PFSK-1 (cell line): ENCODE measurements at regions not wholly inside any gene's neighbourhood (a gene's known extent, or its start where the extent isn't known, plus 50 kb on each side); places are given as distances from the start of the nearest gene placed in this dataset.

Experiments used
- FOXP2 ChIP-seq: optimal IDR thresholded peaks from 2 replicates; pipeline ENCODE3; 2011; ENCODE audit warnings: borderline replicate concordance, control low read depth, inconsistent platforms; ENCODE audit not compliant: insufficient read depth; ENCODE audit errors: extremely low read length, extremely low read depth
- POLR2AphosphoS5 ChIP-seq: IDR thresholded peaks from 2 replicates; pipeline ENCODE4 v1.6.1; 2012; ENCODE audit warnings: low read depth, mild to moderate bottlenecking, control low read depth, low read length, moderate library complexity
- SIN3A ChIP-seq: IDR thresholded peaks from 2 replicates; pipeline ENCODE4 v1.6.1; 2012; ENCODE audit warnings: mild to moderate bottlenecking, low read length, moderate library complexity, borderline replicate concordance; ENCODE audit not compliant: insufficient read depth
- TAF1 ChIP-seq: IDR thresholded peaks from 2 replicates; pipeline ENCODE4 v1.6.1; 2012; ENCODE audit warnings: low read length, control low read depth, borderline replicate concordance; ENCODE audit not compliant: insufficient read depth
- TF ChIP-seq, protein P1 (sequence below), 2 experiments: IDR thresholded peaks; 2 replicates each; pipeline versions ENCODE4 v1.6.1 to v1.8.0; 2011 to 2012; ENCODE audit warnings: low read depth in 2 of 2, low read length in 2 of 2, control low read depth in 1 of 2, inconsistent platforms in 1 of 2, mild to moderate bottlenecking in 1 of 2, moderate library complexity in 1 of 2; ENCODE audit not compliant: insufficient read depth in 1 of 2

DNA sequence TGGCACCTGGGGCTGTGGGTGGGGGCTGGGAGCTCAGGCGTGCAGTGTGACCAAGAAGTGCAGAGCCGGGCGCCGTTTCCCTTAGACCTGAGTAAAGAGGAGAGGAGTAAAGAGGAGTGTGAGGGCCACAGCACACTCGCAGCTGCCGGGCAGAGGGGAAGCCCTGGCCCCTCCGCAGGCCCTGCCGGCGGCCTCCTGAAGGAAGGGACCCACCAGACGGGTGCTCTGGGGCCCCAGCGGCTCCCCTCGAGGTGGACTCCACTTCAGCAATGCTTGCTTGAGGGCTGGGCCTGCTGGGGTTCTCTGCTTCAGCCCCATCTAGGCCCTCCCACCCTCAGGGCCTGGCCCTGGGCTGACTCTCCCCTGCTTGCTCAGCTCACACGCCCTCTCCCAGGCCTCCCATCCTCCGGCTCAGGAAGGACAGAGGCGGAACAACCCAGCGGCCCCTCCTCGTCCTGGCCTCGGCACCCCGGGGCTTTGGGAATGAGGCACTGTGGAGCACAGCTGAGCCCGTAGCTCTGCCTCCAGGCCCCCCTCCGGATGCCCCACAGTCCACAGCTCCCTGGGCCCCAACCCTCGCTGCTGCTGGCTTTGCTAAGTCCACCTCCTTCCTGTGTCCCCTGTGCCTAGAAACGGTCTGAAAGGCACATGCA is 1198.7 kb downstream of the BRD1 start:
- TF ChIP-seq SIN3A, result no peak

DNA sequence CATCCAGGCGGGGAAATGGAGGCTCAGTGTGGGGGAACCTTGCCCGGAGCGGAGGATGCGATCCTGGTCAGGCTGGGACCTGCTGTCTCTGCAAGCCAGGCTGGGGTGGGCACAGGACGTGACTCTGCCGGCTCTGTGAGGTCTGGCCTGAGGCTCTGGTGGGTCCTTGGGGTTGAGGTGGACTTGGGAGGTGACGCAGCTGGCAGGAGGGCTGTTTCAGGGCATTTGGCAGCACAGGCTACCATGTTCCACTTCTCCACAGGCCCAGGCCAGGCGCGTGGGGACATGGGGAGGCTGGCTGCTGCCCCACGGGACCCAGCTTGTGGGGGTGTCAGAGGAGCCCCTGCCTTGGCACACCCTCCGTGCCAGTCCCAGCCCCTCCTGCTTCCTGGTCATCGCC is 1199.7 kb downstream of the BRD1 start:
- TF ChIP-seq TAF1 (no peak), POLR2AphosphoS5 (no peak), FOXP2 (no peak), SIN3A (no peak)
- TF ChIP-seq, protein P1, sequence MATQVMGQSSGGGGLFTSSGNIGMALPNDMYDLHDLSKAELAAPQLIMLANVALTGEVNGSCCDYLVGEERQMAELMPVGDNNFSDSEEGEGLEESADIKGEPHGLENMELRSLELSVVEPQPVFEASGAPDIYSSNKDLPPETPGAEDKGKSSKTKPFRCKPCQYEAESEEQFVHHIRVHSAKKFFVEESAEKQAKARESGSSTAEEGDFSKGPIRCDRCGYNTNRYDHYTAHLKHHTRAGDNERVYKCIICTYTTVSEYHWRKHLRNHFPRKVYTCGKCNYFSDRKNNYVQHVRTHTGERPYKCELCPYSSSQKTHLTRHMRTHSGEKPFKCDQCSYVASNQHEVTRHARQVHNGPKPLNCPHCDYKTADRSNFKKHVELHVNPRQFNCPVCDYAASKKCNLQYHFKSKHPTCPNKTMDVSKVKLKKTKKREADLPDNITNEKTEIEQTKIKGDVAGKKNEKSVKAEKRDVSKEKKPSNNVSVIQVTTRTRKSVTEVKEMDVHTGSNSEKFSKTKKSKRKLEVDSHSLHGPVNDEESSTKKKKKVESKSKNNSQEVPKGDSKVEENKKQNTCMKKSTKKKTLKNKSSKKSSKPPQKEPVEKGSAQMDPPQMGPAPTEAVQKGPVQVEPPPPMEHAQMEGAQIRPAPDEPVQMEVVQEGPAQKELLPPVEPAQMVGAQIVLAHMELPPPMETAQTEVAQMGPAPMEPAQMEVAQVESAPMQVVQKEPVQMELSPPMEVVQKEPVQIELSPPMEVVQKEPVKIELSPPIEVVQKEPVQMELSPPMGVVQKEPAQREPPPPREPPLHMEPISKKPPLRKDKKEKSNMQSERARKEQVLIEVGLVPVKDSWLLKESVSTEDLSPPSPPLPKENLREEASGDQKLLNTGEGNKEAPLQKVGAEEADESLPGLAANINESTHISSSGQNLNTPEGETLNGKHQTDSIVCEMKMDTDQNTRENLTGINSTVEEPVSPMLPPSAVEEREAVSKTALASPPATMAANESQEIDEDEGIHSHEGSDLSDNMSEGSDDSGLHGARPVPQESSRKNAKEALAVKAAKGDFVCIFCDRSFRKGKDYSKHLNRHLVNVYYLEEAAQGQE (IDR thresholded peaks at IDR 0.05; ENCODE audit: insufficient read depth in 1 of 2, low read depth in 2 of 2, low read length in 2 of 2), result no peak

DNA sequence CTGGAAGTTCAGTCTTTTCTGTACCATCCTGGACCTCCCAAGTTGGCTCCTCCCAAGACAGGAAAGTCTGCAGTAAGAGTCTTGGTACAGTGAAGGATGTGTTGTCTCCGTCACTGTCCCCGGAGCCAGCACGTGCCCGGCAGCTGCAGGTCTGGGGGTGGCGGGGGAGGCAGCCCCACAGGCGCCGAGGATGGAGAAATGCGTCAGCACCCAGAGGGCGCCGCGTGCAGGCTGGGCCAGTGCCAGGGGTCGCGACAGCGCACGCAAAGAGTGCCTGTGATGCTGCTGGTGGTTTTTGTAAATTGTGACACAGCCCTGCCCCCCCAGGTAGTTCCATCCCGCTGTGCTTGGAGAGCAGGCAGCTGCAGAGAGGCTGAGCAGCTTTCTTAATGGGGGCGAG is 1200.5 kb downstream of the BRD1 start:
- TF ChIP-seq, protein P1 (IDR thresholded peaks at IDR 0.05; ENCODE audit: insufficient read depth in 1 of 2, low read depth in 2 of 2, low read length in 2 of 2), result no peak
- no peak for TF ChIP-seq POLR2AphosphoS5
- no peak for TF ChIP-seq SIN3A
- TF ChIP-seq FOXP2, result no peak
- TF ChIP-seq TAF1, result no peak

DNA sequence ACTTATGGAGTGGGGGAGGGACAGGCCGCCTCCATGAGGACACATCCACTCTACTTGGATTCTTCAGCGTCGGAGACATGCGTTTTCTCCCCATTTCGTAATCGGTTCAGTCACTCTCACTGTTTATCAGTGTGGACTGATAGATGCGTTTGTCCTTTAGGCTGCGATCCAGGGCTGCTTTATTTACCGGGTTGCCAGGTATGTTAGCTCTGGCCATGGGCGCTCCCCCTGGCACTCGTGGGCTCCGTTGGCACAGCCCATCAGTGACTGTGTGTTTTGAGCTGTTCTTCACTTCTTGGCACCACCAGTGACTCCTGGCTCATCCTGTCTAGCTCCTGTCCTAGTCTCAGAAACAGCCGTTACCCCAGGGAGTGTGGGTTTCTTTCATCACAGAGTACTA is 1203.3 kb downstream of the BRD1 start:
- no peak for TF ChIP-seq POLR2AphosphoS5
- TF ChIP-seq SIN3A, result no peak
- no peak for TF ChIP-seq TAF1
- TF ChIP-seq, protein P1 (IDR thresholded peaks at IDR 0.05; ENCODE audit: insufficient read depth in 1 of 2, low read depth in 2 of 2, low read length in 2 of 2), result no peak
- no peak for TF ChIP-seq FOXP2

DNA sequence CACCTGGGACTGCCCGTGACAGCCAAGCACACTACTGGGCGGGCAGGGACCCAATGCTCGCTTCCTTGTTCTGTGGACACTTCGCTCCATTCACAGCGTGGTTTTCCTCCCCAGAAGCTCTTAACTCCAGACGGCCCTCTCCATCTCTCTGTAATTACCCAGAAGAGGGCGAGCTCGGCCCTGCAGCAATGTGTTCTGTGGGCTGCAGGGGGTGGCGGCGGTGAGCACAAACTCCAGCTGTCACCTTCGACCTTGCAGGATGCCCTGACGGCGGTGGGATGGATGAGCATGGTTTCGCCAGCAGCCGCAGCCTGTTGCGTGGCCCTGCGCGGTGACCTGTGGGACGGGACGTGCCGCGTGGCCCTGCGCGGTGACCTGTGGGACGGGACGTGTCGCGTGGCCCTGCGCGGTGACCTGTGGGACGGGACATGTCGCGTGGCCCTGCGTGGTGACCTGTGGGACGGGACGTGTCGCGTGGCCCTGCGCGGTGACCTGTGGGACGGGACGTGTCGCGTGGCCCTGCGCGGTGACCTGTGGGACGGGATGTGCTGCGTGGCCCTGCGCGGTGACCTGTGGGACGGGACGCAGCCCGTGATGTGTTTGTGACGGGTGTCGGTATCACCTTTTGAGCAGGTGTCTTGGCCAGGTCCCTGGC is 1204.7 kb downstream of the BRD1 start:
- no peak for TF ChIP-seq SIN3A
- TF ChIP-seq POLR2AphosphoS5, result no peak
- TF ChIP-seq TAF1, result no peak
- TF ChIP-seq FOXP2, result no peak
- TF ChIP-seq, protein P1 (IDR thresholded peaks at IDR 0.05; ENCODE audit: insufficient read depth in 1 of 2, low read depth in 2 of 2, low read length in 2 of 2), result no peak
